ENCODE measurements at regions not wholly inside any gene's neighbourhood (a gene's known extent, or its start where the extent isn't known, plus 50 kb on each side); places are given as distances from the start of the nearest gene placed in this dataset.
"Not testable (repeated sequence)": the region's sequence is repeated elsewhere in the genome, so short reads cannot be mapped to it uniquely, and the experiment has no call there.

DNA sequence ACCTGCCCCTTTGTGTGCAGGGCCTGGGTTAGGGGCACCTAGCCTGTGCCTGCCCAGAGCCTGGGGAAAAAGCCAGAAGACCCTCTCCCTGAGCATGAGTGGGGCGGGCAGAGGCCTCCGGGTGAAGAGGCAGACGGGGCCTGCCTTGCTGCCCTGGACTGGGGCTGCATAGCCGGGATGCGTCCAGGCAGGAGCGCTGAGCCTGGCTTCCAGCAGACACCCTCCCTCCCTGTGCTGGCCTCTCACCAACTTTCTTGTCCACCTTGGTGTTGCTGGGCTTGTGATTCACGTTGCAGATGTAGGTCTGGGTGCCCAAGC is 216.1 kb downstream of the TMEM121 start:
- no peak overlapping the region for H3K9ac ChIP-seq (ENCODE audit: low read length)
- intact Hi-C loops (cut with micrococcal nuclease), result no loop called here
- no peaks in the 10 kb centered on the region for H4K20me1 ChIP-seq (ENCODE audit: low read length)
- H3K4me2 ChIP-seq (ENCODE audit: low read length), result no peak overlapping the region
- TF ChIP-seq EZH2phosphoT487 (IDR thresholded peaks at IDR 0.05; ENCODE audit: borderline replicate concordance, low read length) (no peak), EZH2 (IDR thresholded peaks at IDR 0.05; ENCODE audit: low read length, unreplicated experiment) (no peak)
- TF ChIP-seq, protein P1, sequence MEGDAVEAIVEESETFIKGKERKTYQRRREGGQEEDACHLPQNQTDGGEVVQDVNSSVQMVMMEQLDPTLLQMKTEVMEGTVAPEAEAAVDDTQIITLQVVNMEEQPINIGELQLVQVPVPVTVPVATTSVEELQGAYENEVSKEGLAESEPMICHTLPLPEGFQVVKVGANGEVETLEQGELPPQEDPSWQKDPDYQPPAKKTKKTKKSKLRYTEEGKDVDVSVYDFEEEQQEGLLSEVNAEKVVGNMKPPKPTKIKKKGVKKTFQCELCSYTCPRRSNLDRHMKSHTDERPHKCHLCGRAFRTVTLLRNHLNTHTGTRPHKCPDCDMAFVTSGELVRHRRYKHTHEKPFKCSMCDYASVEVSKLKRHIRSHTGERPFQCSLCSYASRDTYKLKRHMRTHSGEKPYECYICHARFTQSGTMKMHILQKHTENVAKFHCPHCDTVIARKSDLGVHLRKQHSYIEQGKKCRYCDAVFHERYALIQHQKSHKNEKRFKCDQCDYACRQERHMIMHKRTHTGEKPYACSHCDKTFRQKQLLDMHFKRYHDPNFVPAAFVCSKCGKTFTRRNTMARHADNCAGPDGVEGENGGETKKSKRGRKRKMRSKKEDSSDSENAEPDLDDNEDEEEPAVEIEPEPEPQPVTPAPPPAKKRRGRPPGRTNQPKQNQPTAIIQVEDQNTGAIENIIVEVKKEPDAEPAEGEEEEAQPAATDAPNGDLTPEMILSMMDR (conservative IDR thresholded peaks at IDR 0.05; ENCODE audit: low read depth, low read length), result no peak
- POLR2A ChIA-PET (ENCODE audit: unreplicated experiment), result no interaction called here
- no peak overlapping the region for H3K27ac ChIP-seq (ENCODE audit: low read length)
- ATAC-seq (no peak), DNase-seq (no peak)
- H3F3A ChIP-seq (ENCODE audit: low read length, unreplicated experiment), result no peaks in the 10 kb centered on the region
- no peaks in the 10 kb centered on the region for H3K9me3 ChIP-seq (ENCODE audit: low read length)
- no peaks in the 10 kb centered on the region for H3K79me2 ChIP-seq (ENCODE audit: low read length)
- H3K27me3 ChIP-seq (ENCODE audit: low read length), result no peaks in the 10 kb centered on the region
- no peaks in the 10 kb centered on the region for H3K36me3 ChIP-seq (ENCODE audit: low read depth, low read length)
- no peaks in the 10 kb centered on the region for H3K9me2 ChIP-seq (replicated peaks; ENCODE audit: low read length)
- no peak overlapping the region for H2AFZ ChIP-seq (ENCODE audit: low read length)
- no peaks in the 10 kb centered on the region for H3K4me1 ChIP-seq (ENCODE audit: insufficient read depth, low read length)
- no TSS peak for BruUV-seq (replicated peaks)
- H3K4me3 ChIP-seq (ENCODE audit: low read length), result no peak overlapping the region
- CTCF ChIA-PET, result no interaction called here

DNA sequence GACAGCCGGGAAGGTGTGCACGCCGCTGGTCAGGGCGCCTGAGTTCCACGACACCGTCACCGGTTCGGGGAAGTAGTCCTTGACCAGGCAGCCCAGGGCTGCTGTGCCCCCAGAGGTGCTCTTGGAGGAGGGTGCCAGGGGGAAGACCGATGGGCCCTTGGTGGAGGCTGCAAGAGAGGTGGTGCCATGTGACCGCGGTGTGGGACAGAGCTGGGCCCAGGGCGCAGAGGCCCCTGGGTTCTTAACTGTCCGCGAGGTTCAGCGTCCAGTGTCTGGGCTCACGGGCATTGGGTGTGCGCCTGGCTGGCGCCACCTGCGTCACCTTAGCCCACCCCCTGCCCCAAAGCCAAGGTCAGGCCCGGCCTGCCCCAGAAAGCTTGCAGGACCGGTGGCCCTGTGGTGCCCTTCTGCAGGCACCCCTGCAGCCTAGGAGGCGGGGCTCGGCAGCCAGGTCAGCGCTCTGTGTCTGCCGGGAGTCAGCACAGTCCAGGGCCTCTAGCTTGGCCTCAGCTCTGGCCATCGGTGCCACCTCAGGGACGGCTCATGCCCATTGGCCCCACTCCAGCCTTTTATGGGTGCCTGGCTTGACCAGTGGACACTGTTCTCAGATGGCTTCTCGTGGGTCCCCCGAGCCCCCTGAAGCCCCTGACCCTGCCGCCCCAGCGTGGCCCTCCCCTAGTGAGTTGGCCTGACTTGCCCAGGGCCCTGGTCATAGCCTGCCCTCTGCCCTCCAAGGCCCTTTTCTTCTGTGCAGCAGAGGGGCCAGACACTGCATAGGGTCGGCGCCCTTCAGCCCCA is 216.7 kb downstream of the TMEM121 start:
- H3K9me3 ChIP-seq (ENCODE audit: low read length); POLR2A ChIA-PET (ENCODE audit: unreplicated experiment); H3K9me2 ChIP-seq (replicated peaks; ENCODE audit: low read length); H3F3A ChIP-seq (ENCODE audit: low read length, unreplicated experiment); DNase-seq; H3K79me2 ChIP-seq (ENCODE audit: low read length); H3K27me3 ChIP-seq (ENCODE audit: low read length); H3K27ac ChIP-seq (ENCODE audit: low read length); H3K4me1 ChIP-seq (ENCODE audit: insufficient read depth, low read length); intact Hi-C loops (cut with micrococcal nuclease); H3K4me2 ChIP-seq (ENCODE audit: low read length); H2AFZ ChIP-seq (ENCODE audit: low read length); BruUV-seq (replicated peaks); CTCF ChIA-PET; H3K4me3 ChIP-seq (ENCODE audit: low read length); H3K9ac ChIP-seq (ENCODE audit: low read length); ATAC-seq; H3K36me3 ChIP-seq (ENCODE audit: low read depth, low read length); H4K20me1 ChIP-seq (ENCODE audit: low read length): not testable (repeated sequence)

DNA sequence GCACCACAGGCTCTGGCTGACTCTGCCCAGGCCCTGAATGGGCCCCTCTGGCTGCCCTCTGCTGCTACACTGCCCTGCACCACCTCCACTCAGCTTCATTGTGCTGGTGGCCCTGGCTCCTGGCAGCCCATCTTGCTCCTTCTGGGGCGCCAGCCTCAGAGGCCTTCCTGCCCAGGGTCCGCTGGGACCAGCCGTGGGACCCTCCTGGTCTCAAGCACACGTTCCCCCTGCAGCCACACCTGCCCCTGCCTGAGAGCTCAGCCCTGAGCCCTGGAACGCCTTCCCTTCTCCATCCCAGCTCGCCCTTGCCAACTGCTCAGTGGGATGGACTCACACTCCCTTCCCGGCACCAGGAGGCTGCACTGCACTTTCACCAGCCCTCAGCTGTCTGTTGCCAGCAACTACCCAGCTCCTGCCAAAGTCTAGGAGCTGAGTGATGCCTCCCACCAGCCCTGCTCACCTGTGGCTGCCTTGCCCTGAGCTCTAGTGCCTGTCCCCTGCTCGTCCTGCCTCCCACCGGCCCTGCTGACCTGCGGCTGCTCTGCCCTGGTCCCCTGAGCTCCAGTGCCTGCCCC is 217.9 kb downstream of the TMEM121 start:
- H3K9me2 ChIP-seq (replicated peaks; ENCODE audit: low read length); CTCF ChIA-PET; H3K9ac ChIP-seq (ENCODE audit: low read length); H3F3A ChIP-seq (ENCODE audit: low read length, unreplicated experiment); POLR2A ChIA-PET (ENCODE audit: unreplicated experiment); H3K4me1 ChIP-seq (ENCODE audit: insufficient read depth, low read length); H3K4me2 ChIP-seq (ENCODE audit: low read length); H3K4me3 ChIP-seq (ENCODE audit: low read length); ATAC-seq; H3K36me3 ChIP-seq (ENCODE audit: low read depth, low read length); H2AFZ ChIP-seq (ENCODE audit: low read length); H3K79me2 ChIP-seq (ENCODE audit: low read length); H3K9me3 ChIP-seq (ENCODE audit: low read length); intact Hi-C loops (cut with micrococcal nuclease); H3K27ac ChIP-seq (ENCODE audit: low read length); DNase-seq; BruUV-seq (replicated peaks); H3K27me3 ChIP-seq (ENCODE audit: low read length); H4K20me1 ChIP-seq (ENCODE audit: low read length): not testable (repeated sequence)
